HG03378 (cell line): ENCODE measurements at regions not wholly inside any gene's neighbourhood (a gene's known extent, or its start where the extent isn't known, plus 50 kb on each side); places are given as distances from the start of the nearest gene placed in this dataset.

Experiments used
- ATAC-seq: cut with Tn5 transposase; IDR thresholded peaks from one replicate; pipeline ENCODE4 v1.9.1; 2021; ENCODE audit warnings: mild to moderate bottlenecking, moderate library complexity; ENCODE audit not compliant: unreplicated experiment

DNA sequence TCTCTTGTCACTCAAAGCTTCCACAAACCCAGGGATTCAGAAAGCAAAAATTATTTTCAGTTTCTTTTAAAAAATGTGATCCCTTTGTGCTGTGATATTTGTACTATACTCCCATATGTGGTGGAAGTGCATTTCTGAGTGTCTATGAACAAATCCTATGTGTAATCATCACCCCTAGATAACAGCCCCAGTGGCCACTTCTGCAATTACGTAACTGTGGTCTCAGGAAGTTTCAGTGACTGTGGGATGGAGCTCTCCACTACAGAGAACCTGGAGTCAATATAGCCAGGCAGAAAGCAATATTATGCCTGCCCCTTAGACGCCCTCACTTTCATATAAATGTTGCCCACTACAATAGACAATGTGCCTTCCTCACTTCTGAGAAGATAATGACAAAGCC lies 1101.7 kb upstream of the GHITM start:
- no peak for ATAC-seq

DNA sequence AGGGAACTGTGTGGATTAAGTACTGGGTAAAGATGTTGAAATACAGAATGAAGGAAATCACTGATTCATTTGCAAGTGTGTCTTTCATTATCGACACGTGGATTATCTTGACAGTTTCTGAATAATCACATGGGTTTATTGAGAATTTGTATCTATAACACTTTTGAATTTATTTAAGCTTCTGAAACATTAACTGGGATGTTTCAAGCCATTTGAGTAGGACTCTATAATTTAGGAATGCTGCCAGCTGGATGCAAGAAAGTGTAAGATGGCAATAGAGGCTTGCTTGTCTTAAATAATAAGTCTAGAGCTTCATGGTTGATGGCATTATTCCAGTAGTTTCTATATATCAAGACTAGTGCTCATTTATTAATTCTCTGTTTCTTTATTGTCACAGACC lies 1100.7 kb upstream of the GHITM start:
- no peak for ATAC-seq

GRCh38 chr10:83045731-83046130 lies 1093.6 kb upstream of the GHITM start:
- ATAC-seq = no peak

DNA sequence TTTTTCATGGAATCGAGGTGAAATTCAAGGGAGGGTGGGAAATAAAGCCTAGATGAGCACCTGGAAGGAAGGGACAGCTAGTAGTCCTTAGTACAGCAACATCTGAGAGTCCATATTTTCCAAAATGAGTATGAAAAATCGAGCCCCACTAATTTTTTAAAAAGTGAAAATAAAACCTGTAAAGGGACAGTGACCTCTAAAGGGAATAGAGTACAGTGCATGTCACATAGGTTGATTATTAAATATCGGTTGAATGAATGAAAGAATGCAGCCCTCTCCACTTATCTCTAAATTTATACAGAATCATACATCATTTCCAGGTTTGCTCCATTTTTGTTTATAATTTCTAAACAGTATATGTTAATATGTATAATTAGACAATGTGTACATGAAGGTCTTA lies 1088.5 kb upstream of the GHITM start:
- ATAC-seq = no peak

DNA sequence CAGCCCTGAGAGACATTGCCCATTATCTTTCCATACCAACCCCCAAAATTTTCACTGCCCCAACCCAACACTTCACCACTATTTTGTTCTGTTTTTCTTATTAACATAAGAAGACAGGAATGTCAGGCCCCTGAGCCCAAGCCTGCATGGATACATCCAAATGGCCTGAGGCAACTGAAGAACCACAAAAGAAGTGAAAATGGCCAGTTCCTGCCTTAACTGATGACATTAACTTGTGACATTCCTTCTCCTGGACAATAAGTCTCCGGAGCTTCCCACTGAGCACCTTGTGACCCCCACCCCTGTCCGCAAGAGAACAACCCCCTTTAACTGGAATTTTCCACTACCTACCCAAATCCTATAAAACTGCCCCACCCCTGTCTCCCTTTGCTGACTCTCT lies 1076.4 kb upstream of the GHITM start:
- no peak for ATAC-seq

DNA sequence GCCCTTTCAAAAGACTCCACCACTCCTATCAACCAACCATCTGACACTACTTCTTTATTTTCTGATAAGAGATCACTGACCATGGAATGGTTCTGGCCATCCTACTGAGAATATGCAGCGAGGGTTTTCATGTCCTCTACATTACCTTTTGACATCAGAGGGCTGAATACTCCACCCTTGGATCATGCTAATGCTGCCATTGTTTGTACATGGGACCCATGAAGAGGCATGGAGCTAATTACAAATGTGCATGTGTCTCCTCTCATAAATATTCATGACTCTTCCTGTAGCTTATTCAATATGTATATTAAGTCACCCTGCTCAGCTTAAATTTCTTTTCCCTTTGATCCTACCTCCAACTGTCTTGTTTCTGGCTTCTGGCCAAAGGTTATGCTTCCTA lies 1065.8 kb upstream of the GHITM start:
- no peak for ATAC-seq

DNA sequence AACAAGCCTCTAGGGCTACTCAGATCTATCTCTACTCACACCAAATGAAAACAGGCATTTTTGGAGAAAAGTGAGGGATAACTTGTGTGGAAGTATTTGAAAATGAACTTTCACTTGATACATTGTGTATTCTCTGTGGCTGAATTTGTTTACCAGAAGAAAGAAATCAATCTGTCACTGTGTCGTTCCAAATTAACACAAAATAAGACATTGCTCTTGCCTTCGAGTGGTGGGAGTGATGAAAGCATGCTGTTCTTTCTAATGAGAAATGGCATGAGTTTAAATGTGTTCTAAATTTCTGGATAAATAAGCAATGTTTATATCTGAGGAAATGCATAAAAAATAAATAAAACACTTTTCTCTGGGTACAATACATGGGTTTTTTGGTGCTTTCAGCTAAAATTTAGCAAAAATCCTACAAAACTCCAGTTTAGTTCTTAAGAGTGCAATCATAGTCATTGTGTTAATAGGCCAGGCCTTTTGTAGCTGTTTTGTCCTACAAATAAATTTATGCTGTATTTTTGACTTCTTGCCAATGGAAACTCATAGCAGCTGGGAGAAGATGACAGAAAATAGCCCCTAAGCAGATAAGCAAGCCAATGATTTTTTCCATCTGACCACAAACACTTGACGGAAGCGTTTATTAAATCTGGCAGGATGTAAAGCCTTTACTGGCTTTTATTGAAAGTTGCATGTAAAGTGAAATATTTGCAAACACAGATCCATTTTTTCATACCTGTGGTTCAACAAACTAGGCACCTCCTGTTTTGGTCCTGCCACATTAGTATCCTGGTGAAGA lies 1064.1 kb upstream of the GHITM start:
- ATAC-seq = no peak

GRCh38 chr10:83075815-83076355 lies 1063.4 kb upstream of the GHITM start:
- ATAC-seq = no peak

DNA sequence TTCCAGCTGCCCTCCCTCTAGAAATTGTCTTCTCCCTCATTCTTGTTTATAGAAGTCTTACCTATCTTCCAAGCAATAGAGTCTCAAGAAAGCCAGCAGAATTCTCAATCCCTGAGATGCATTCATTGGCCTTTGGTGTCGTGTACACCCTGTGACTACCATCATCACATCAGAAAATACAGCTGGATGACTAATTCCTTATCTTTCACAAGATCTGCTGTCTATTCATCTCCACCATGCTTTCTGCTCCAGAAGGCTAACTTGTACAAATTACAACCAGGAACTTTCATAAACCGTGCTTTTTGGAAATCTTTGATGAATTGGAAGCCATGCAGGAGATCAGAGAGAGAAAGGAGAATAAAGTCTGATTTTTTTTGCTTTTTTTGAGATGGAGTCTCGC lies 1062.9 kb upstream of the GHITM start:
- no peak for ATAC-seq

DNA sequence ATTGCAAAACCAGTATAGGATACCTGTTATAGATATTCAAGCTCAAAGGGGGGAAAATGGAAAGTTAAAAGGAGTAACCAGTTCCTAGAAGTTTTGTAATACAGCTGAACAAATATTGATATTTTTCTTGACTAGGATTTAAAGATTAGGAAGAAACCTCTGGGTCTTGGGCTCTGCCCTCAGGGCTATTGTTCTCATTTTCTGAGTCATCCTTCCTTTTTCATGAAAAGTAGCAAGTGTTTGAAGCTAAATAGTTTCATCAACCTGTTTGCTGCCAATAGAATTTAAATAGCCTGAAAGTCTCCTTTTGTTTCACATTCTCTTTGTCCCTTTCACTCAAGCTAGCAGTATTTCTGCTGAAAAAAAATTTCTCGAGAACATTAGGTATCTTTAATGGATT lies 1061.1 kb upstream of the GHITM start:
- ATAC-seq = no peak

- ATAC-seq = no peak
These were observed 1060.7 kb upstream of the GHITM start for GRCh38 chr10:83078645-83079044.

GRCh38 chr10:83083831-83084230 lies 1055.5 kb upstream of the GHITM start:
- no peak for ATAC-seq

GRCh38 chr10:83089335-83089734 lies 1050.0 kb upstream of the GHITM start:
- no peak for ATAC-seq

DNA sequence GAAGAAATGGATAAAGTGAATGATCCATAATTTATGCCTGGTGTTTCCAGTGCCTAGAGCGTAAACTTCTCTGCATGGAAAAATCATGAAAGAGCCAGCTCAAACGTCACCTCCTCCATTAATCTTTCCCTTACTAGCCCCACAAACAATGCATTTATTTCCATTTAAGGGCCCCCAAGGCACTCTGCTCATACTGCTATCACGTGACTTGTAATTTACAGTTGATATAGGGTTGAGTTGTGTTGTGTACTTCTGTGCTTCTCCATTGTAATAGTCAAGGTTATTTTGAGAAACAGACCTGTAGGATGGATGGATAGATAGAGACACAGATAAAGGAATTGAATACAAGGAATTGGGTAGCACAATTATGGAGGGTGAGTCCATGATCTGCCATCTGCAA lies 1034.7 kb upstream of the GHITM start:
- ATAC-seq = no peak

DNA sequence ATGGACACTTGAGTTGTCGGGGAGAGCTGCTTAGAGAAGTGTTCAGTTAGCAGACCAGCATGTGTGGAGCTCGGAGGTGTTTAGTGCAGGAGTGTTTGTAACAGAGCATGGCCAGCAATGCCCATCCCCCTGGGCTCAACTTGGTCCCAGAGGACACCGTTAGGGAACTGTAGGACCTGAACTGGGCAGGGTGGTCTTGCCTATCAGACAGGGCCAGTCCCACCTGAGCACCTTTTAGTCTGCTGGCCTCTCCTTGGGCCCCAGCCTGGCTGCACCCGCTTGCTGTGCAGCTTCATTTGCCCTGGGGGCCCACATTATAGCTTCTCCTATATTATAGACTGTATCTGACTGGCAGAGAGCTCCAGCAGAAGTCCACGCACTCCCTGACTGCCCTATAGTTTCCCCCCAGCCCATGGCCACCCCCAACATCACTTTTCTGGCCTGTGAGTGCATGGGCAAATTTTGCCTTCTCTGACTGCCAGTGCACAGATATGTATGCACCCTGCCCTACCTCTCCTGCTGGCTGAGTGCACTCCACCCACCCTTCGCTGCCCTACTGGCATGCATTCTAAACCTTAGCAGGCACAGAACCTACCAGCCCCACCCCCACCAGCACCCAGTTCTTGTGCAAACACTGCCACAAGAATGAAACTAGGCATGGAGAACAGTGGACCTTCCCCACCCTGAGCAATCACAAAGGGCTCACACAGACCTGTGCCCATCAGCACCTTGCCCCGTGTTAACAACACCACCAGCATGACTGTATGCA lies 1030.6 kb upstream of the GHITM start:
- ATAC-seq = no peak

DNA sequence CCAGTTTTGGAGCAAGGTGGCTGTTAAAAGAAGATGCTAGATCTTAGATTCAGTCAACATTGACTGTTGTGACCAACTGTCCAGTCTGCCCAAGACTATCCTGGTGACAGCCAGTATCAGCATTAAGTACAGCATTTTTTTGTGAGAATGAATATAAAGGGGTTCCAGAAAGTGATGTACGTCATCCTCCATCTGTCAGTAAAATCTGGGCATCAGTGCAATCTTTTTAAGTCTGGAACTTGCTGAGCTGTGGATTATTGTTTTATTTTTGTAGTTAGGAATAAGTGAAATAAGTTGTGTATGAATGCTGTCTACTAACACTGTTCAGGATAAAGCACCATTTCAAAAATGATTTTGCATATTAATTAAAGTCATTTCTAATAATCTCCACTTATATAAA lies 1020.0 kb upstream of the GHITM start:
- ATAC-seq = no peak

DNA sequence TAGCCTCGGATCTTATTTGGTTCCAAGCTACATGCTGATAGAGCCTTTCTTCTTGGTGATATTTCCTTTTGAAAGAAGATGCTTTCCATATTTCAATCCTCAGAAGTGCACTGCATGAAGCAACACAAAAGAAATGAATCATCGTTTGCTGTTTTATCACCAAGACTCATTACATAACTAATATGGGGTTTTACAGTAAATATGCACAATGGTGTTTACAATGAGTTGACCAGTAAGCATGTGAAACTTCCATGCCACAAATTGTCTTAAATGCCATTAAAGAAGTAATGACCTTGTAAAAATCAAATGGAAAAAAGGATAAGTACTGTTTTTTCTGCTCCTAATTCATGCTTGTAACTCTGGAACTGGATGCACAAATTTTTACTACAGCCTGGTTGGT lies 1017.0 kb upstream of the GHITM start:
- no peak for ATAC-seq

DNA sequence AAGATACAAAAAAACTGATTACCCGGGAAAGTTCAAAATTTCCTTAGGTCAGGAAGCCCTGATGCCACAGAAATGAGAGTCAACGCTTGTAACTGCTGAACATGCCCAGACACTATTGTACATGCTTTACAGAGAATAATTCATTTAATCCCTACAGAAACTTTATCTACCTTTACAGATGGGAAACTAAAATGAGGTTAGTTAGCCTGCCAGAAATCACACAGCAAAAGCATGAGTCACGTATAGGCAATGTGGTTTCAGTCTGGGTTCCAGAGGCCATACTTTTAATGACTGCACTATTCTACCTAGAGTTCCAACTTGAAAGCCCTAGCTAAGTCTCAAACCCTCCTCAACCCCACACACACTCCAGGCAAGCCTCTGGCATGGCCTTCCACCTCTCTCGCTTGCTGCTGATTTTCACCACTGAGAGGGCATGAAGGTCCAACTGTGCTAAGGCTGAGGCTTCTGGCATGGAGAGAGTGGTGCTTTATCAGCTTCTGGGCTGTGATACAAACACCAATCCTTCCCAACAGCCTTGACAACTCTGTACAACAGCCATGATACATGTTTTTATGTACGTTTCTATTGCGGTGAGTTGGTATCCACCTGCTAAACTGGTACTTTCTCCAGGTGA lies 1011.2 kb upstream of the GHITM start:
- ATAC-seq = no peak

DNA sequence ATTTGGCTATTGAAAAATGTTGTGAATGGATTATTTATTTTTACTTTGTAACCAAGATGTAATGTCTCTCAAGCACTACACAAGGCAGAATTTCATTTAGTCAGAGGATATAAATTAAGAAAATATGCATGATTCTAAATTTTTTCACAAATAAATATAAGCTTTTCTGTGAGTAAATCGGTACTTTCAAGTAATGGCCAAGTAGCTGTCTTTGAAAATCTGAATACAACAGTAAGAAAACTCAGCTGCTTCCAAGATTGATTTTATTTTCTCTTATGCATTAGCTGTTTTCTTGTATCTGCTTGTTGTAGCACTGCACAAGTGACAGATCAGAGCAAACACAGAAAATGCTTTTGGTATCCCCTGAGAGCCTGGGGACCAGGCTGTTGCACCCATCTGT lies 998.5 kb upstream of the GHITM start:
- ATAC-seq = no peak

DNA sequence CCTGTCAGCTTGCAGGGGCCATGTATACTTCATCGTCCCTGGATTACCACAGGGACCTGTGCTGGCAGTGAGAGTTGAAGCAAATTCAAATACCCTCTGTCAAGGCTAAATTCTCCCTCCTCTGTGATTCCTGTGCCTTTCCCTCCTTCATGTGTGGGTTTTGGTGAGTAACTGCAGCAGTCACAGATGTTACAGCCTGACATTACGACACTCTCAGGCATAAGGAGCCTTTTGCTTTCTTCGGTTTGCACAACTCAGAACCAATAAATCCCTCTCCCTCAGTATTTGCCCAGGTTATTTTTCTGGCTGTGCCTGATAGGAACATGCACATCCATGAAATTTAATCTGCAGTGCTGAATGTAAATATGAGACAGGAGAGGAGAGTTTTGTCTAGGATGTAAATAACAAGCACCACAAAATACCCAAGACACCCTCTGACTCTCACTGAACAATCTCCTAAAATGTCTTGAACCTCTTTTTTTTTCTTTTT lies 997.2 kb upstream of the GHITM start:
- no peak for ATAC-seq

- ATAC-seq = no peak
These were observed 994.8 kb upstream of the GHITM start for GRCh38 chr10:83144461-83144860.

- no peak for ATAC-seq
These were observed 985.6 kb upstream of the GHITM start for GRCh38 chr10:83153714-83154113.
